Prostate gland (tissue), 2 donors: ENCODE measurements at regions not wholly inside any gene's neighbourhood (a gene's known extent, or its start where the extent isn't known, plus 50 kb on each side); places are given as distances from the start of the nearest gene placed in this dataset.

ENCODE experiments used
- POLR2A ChIP-seq: fragments of 450-650 bp; IDR thresholded peaks from one replicate; pipeline ENCODE4 v1.6.1; 2016; ENCODE audit warnings: antibody characterized with exemption, mild to moderate bottlenecking
- TF ChIP-seq, protein P1 (sequence below), 4 experiments: fragments of 200-600 bp in 2 of 4; fragments of 450-650 bp in 2 of 4; sonication (generic) in 2 of 4; IDR thresholded peaks; 1 replicate in 3 of 4; 2 replicates in 1 of 4; pipeline ENCODE4 v1.5.1; 2016 to 2019; ENCODE audit warnings: antibody characterized with exemption in 4 of 4, mild to moderate bottlenecking in 2 of 4, moderate library complexity in 2 of 4

DNA sequence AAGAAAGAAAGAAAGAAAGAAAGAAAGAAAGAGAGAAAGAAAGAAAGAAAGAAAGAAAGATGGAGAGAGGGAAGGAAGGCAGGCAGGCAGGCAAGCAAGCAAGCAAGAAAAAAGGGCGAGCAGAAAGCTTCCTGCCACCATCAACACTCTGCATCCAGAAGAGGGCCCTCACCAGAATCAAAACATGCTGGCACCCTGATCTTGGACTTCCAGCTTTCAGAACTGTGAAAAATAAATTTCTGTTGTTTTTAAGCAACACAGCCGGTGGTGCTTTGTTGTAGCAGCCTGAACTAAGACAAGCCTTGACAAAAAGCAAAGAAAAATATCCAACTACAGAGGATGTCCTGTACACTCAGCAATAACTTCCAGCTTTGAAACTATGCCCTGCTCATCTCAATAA lies 401.7 kb downstream of the LRATD1 start:
- TF ChIP-seq POLR2A, result no peak
- TF ChIP-seq, protein P1, sequence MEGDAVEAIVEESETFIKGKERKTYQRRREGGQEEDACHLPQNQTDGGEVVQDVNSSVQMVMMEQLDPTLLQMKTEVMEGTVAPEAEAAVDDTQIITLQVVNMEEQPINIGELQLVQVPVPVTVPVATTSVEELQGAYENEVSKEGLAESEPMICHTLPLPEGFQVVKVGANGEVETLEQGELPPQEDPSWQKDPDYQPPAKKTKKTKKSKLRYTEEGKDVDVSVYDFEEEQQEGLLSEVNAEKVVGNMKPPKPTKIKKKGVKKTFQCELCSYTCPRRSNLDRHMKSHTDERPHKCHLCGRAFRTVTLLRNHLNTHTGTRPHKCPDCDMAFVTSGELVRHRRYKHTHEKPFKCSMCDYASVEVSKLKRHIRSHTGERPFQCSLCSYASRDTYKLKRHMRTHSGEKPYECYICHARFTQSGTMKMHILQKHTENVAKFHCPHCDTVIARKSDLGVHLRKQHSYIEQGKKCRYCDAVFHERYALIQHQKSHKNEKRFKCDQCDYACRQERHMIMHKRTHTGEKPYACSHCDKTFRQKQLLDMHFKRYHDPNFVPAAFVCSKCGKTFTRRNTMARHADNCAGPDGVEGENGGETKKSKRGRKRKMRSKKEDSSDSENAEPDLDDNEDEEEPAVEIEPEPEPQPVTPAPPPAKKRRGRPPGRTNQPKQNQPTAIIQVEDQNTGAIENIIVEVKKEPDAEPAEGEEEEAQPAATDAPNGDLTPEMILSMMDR (IDR thresholded peaks at IDR 0.05), result no peak
